ENCODE measurements at regions not wholly inside any gene's neighbourhood (a gene's known extent, or its start where the extent isn't known, plus 50 kb on each side); places are given as distances from the start of the nearest gene placed in this dataset.

GRCh38 chr16:51638339-51639135 is 487.5 kb upstream of the SALL1 start:
- H3K4me3 ChIP-seq (ENCODE audit: low read depth, low read length), result no peak overlapping the region
- TF ChIP-seq CTCF (IDR thresholded peaks at IDR 0.05; ENCODE audit: insufficient read depth, low read depth, low read length), result no peak
- DNase-seq (ENCODE audit: low read depth), result peak; percentile 9

- DNase-seq (ENCODE audit: low read depth), result peak; percentile 25
- H3K4me3 ChIP-seq (ENCODE audit: low read depth, low read length), result peak overlapping the region; percentile 22
- no peak for TF ChIP-seq CTCF (IDR thresholded peaks at IDR 0.05; ENCODE audit: insufficient read depth, low read depth, low read length)
Measured at GRCh38 chr16:51637770-51638094, 486.7 kb upstream of the SALL1 start.

GRCh38 chr16:51636920-51637769 is 486.1 kb upstream of the SALL1 start:
- peak overlapping the region; percentile 22 for H3K4me3 ChIP-seq (ENCODE audit: low read depth, low read length)

GRCh38 chr16:51635181-51635580 is 484.1 kb upstream of the SALL1 start:
- no peak for DNase-seq (ENCODE audit: low read depth)
- no peak for TF ChIP-seq CTCF (IDR thresholded peaks at IDR 0.05; ENCODE audit: insufficient read depth, low read depth, low read length)
- no peak overlapping the region for H3K4me3 ChIP-seq (ENCODE audit: low read depth, low read length)

More at GRCh38 chr16:51636920-51637769, 486.1 kb upstream of the SALL1 start:
- no peak for TF ChIP-seq CTCF (IDR thresholded peaks at IDR 0.05; ENCODE audit: insufficient read depth, low read depth, low read length)
- no peak for DNase-seq (ENCODE audit: low read depth)

GRCh38 chr16:51630076-51630475 is 479.0 kb upstream of the SALL1 start:
- TF ChIP-seq CTCF (IDR thresholded peaks at IDR 0.05; ENCODE audit: insufficient read depth, low read depth, low read length), result no peak
- no peak overlapping the region for H3K4me3 ChIP-seq (ENCODE audit: low read depth, low read length)
- DNase-seq (ENCODE audit: low read depth), result no peak

GRCh38 chr16:51629576-51629975 is 478.5 kb upstream of the SALL1 start:
- TF ChIP-seq CTCF (IDR thresholded peaks at IDR 0.05; ENCODE audit: insufficient read depth, low read depth, low read length), result no peak
- no peak overlapping the region for H3K4me3 ChIP-seq (ENCODE audit: low read depth, low read length)
- no peak for DNase-seq (ENCODE audit: low read depth)
